CD4-positive, alpha-beta T cell treated with Interleukin-15 for 1 hour (primary cell): ENCODE measurements at regions not wholly inside any gene's neighbourhood (a gene's known extent, or its start where the extent isn't known, plus 50 kb on each side); places are given as distances from the start of the nearest gene placed in this dataset.
"Not testable (repeated sequence)": the region's sequence is repeated elsewhere in the genome, so short reads cannot be mapped to it uniquely, and the experiment has no call there.

Experiments used
- DNase-seq: peaks from one replicate; pipeline ENCODE4 v3.0.0-alpha.2; 2020

DNA sequence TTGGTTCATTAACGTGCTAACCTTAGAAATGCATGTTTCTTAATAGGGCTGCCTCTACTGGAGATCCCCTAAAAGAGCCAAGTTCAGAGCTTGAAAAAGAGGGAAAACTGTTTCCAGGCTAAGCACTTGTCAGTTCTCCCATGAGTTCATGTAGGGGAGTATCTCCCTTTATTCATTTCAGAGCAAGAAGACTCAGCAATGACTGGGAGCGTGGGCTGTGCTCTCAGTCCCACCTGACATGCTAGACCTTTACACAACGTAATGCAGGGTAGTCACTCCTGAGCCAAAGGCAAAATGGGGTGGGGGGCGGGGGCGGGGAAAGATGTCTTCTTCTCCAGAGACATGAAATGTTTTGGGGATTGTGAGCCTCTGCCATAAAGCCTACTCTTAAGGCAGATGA is 420.1 kb upstream of the MCTP2 start:
- DNase-seq: no peak

DNA sequence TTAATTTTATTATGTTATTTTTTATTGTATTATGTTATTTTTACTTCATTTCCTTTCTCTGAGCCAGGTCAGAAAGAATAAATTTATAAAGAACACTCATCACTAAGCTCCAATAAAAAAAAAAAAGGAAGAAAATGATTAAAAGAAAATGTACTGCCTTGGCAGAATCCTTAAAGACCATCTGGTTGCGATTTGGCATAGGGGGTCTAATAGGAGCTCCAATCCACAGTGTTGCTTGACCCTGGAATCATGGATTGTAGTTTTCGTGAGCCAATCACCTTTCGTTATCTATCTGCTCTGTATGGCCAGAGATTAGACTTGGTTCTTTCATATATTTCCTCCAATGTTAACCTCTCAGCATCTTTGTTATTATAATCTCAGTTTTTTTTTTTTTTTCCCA is 421.8 kb upstream of the MCTP2 start:
- DNase-seq: no peak

DNA sequence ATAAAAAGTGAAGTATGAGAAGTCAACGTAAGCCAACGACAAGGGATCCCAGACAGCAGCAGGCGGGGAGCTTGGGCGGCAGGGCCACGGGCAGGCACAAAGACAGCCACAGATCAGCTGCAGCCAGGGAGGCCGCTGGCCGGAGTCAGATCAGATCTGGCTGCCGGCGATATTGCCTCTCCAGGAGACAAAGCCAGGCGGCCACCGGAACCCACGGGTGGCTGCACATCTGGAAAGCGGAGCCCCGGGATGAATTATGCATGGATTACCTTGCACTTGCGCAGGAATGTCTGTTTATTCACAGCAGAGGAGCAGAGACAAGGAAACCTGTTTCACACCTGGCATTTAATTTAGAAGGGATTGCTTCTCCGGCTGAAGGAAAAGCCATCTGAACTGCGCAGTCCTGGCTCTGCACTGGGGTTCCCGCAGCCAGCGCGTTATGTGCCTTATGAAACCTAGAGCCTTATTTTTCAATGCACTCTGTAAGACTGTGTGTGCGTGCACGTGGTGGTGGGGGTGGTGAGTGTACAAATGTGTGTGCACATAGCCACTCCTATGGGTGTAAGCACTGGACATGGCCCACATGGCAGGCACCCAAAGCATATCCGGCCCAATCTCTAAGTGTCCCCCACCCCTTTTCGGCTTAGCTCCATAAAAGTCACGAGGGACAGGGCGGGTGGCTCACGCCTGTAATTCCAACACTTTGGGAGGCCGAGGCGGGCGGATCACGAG is 427.8 kb upstream of the MCTP2 start:
- DNase-seq: no peak

DNA sequence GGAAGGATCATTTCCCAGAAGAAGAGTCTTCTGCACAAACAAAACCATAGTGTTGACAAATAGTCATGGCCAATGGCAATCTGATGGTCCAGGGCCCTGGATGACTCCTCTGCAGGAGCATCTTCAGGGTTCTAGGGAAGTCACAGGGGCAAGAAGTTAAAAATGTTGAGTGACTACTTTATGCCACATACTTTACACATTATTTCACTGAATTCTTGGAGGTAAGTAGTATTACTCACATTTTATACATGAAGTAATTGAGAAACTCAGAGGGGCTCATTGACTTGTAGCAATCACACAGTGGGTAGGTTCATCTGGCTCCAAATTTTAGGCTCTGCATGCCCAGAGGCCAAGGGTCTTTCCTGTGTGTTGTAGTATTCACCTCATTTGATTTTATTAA is 430.2 kb upstream of the MCTP2 start:
- no peak for DNase-seq

DNA sequence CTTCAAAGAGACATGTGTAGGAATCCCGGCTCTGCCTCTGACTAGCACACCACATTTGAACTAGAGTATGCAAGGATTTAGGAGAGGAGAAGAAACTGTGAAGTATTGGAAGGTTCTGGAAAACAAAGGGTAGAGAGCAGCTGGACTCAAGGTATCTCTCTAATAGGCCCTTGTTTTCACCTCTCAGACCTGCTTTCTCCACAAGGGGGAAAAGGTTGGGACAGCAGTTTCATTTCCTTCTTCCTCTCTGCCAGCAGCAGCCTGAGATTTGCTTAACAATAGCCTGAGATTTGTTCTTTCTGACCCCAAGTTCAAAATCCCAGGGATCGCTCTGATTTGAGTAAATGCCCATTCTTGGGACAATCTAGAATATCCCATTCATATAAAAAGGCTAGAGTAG is 430.6 kb upstream of the MCTP2 start:
- no peak for DNase-seq

DNA sequence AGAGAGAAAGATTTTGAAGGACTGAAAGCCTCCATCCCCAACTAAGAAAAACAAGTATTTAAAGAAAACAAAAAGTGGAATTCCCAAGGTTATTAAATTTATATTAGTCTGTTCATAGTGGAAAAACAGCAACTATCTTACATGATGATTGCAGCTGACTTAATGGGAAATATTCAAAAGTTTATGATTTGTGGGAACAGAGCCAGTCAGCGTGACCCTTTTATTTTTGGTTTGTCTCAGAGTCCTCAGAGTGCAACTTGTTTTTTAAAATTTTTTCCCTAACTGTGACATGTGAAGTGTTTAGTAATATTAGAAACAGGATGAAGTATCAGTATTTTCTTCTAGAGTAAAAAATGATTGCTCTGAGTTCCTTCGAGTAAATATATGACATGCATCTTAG is 441.9 kb upstream of the MCTP2 start:
- DNase-seq: no peak

DNA sequence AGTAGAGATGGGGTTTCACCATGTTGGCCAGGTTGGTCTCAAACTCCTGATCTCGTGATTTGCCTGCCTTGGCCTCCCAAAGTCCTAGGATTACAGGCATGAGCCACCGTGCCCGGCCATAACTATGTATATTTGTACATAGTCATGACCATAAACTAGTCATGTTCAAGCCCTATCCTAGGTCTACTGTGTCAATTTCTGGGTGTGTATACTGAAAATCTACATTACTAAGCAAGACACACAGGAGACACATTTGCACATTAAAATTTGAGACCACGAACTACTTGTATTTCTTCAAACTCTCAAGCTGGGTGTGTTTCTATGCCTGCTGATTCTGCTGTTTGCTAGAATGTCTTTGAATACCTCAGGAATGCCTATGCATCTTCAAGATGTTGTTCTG is 451.3 kb upstream of the MCTP2 start:
- no peak for DNase-seq

DNA sequence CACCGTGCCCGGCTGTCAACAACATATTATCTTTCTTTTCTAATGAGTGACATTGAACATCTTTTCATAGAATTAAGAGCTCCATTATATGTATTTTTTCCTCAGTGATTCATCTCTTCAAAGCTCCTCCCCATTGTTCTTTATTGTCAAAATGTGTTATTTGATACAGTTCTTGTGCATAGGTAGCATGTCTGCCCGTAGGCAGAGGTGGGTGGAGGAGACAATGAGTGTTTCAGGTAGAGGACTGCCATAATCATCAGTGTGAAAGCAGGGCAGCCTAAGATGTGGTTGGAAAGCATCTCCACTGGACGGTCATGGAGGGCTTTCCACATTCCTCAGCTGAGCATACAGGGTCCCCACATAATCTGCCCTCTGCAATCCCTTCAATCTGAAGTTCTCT is 452.0 kb upstream of the MCTP2 start:
- DNase-seq: no peak

DNA sequence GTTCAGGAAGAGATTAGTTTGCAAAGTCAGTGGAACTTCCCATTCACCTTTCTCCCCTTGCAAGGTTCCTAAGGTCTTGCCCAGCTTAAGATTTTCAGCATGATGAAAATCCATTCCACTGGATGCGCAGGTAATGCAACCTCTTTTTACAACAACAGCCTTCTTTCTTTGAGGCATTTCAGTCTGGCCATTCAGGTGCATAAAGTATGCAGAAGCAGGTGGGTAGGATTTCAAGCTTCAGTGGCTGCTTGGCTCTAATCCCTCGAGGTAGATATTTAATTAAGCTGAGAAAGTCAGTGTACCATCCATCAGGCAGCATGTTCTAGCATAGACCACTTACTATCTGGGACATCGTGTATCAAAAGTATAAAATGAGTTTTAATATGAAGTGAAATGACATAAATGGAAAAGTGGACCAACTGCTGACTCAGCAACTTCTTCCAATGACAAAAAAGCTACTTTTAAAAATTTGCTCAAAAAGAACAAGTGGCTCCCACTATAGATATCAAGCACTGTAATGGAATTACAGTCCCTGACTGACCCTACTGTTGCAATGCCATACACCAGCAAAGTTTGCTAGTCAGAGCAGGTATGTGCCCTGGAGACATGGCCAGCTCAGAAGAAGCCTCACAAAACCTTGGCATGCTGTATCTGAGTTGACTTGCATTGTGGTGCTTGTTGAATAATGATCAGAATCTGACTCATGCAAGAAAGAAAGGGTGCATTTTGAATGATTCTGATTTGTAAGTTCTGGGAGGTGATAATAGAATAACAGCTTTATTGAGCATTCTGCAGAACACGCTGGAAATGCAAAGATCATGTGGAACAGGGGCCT is 459.9 kb upstream of the MCTP2 start:
- DNase-seq: no peak

DNA sequence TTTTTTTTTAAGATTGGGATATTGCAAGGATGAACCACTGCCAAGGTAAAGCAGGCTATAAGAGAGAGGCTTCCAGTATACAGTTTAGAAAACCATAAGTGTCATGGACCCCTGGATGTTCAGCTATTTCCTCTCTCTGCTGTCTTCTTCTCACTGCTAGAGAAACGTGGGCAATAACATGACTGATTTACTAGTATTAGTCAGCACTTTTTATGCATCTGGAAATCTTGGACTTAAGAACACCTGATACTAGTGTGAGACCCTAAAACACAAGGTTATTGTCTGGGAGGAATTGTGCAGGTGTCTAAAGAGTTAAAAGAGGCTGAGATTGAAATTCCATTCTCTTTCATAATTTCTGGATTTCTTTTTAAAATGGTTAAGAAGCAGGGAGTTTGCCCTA is 460.6 kb upstream of the MCTP2 start:
- DNase-seq: no peak

DNA sequence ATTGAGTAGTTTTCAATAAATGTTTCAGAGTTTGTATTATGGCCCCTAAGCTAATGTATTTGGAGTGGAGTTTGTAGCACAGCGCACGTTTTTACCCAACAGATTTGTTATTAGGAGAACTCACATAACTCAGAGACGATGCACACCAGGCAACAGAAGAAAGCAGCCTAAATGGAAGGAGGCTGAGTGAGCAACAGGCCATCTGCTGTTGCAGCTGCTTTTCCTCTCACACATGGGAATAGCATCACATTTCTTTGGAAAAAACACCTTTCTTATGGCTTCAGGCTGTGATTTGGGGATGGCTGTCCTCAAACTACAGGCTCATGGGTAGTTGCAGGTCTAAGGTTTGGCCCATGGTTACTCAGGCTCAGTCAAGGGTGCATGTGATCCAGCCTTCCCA is 469.3 kb upstream of the MCTP2 start:
- no peak for DNase-seq

DNA sequence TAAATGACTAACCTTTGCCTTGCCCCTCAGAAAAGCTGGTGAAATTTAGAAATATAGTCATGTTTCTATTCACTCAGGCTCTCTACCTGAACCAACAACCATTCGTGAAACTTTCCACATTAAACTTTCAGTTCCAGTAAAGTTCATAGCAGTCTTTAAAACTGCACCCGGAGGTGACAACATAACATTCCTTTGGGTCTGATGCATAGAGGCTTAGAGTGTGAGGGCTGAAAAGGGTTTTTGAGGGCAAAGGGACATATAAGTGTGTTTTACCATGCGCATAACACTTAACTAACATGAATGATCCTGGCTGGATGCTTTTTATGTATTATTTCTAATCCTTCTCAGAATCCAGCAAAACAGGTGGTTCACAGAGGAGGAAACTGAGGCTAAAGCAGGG is 471.7 kb upstream of the MCTP2 start:
- DNase-seq: no peak

DNA sequence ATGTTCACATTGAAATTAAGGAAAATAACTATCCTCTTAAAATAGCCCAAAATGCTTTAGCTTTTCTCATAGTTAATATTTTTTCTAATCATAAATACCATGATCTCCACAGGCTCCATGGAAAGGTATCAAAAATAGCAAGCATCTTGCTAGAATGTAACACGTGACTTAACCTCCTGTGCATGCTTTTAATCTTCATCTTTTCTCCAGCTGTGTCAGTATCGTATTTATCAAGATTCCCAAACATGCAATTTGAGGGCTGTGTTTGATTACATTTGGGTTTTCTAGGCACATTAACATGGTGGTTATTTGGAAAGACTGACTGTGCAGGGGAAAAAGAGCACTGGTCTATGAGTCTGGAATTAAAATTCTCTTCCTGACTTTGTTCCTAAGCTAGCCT is 472.5 kb upstream of the MCTP2 start:
- DNase-seq: no peak

DNA sequence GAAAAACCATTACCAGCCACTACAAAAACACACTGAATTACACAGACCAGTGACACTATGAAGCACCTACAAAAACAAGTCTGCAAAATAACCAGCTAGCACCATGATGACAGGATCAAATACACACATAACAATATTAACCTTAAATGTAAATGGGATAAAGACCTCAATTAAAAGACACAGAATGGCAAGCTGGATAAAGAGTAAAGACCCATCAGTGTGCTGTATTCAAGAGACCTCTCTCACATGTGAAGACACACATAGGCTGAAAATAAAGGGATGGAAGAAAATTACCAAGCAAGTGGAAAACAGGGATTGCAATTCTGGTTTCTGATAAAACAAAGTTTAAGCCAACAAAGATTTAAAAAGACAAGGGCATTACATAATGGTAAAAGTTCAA is 482.7 kb upstream of the MCTP2 start:
- DNase-seq: no peak

DNA sequence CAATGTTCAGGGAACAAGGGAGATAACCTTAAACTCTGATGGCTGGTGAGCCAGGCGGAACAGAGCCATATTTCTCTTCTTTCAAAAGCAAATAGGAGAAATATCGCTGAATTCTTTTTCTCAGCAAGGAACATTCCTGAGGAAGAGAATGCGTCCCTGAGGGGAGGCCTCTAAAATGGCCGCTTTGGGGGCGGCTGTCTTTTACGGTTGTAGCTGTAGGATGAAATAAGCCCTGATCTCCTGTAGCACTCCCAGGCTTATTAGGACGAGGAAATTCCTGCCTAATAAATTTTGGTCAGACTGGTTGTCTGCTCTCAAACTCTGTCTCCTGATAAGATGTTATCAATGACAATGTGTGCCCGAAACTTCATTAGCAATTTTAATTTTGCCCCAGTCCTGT is 496.4 kb upstream of the MCTP2 start:
- not testable (repeated sequence) for DNase-seq

DNA sequence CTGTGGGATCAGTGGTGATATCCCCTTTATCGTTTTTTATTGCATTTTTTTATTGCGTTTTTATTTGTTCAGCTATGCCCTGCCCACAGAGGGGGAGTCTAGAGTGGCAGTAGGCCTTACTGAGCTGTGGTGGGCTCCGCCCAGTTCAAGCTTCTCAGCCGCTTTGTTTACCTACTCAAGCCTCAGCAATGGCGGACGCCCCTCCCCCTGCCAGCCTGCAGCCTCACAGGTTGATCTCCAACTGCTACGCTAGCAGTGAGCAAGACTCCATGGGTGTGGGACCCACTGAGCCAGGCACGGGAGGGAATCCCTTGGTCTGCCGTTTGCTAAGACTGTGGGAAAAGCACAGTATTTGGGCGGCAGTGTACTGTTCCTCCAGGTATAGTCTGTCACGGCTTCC is 500.6 kb upstream of the MCTP2 start:
- DNase-seq: no peak

DNA sequence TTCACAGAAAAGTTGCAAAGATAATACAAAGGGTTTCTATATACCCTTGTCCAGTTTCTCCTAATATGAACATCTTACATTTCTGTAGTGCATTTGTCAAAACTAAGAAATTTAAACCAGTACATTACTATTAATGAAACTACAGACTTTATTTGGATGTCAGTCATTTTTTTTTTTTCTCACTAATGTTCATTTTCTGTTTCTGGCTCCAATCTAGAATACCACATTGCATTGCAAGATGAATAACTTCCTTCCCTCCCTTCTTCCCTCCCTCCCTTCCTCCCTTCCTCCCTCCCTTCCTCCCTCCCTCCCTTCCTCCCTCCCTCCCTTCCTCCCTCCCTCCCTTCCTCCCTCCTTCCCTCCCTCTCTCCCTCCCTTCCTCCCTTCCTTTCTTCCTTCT is 509.2 kb upstream of the MCTP2 start:
- no peak for DNase-seq

DNA sequence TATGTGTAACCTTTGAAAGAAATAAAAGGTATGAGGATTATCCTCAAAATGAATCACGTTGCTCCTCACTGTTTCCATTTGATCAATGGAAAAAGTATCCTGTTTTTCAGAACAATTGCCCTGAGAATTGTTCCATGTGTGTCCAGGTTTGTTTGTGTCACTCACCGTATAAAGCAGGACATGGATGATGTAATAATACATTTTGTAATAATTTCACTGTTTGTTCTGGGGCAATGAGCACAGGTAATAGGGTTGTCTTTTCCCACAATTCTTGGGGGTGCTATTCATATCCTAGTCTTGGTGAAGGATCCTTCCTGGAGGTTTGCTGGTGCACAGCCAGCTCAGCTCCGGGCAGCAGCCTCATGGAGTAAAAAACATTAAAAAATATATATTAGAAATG is 510.8 kb upstream of the MCTP2 start:
- no peak for DNase-seq

DNA sequence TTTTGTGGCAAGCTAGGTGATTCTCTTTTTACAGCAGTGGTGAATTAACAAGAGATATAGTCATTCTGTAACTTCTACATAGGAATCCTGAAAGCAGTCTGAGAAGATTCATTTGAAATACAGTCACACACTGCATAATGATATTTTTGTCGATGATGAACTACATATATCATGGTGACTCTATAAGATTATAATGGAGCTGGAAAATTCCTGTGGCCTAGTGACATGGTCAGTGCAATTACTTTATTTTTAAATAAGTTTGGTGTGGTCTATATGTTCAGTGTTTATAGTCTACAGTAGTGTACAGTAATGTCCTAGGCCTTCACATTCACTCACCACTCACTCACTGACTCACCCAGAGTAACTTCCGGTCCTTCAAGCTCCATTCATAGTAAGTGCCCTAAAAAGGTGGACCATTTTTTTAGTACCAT is 511.4 kb upstream of the MCTP2 start:
- no peak for DNase-seq

DNA sequence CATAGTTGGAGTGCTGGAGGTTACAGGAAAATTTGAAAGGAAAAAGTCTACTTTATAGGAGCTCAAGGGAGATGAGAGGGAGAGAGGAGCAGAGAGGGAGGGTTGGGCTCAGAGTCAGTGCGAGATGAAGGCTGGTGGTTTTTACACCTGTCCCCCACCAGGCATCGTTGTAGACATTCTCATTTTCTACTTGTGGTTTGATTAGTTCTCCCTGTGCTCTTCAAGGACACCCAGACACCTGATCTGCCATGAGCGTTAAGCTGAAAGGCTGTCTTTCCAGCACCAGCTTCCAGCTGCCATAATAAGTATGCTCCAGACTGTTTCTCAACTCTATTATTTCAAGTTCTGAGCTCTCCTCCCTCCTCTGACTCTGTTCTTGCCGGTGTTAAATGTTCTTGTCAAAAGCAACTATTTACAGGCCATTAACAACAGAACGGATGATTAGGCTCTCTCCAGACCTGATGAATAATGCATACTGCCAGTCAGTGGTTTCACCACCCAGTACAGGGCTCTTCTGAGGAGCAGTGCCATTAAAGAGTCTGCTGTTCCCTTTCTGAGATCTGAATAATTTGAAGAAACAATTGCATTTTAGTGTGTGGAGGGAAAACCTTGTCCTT is 514.6 kb upstream of the MCTP2 start:
- DNase-seq: no peak

DNA sequence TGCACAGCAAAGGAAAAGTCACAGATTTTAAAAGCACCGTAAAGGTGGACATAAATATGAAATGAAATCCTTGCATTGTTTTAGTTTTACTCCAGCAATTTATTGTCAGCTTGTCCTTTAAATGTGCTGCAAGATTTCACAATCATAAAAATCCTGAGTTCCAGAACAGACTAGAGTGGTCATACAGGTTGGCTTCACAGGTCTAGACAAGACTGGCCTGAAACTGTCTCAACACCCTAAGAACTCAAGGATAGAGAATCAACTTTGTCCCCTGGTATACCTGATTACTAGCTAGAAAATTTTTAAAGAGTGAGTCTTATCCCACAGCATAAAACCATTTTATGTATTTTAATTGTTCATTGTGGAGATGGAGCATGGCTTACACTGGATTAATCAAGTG is 521.7 kb upstream of the MCTP2 start:
- no peak for DNase-seq

DNA sequence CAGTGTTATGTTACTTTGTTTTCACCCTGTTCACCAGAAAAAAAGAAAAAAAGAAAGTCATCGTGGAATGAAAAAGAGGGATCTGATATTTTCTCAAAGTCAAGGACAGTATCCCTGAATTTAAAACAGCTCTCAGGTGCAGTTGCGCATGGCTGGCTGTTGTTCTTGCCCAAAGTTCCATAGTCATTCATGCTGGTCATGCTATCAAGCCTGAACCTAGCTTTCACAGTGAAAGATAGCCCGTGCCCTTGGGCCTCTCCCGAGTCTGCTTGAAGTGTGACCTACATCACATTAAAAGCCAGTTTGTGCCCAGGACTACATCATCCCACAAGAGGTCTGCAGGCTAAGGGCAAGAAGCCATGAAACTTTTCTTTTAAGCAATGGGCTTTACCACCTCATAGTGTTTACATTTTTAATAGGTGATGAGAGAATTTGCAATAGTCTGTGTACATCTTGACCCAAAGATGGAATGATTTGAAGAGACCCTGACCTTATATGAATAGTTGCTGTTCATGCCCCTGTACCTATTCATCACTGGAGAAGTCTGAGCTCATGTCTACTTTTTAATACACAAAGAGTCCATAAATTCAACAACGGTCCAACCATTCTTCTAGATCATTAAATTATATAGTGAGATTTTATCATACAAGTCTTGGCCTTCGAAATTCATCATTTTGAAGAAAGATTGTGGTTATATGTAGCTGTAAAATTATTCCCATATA is 522.5 kb upstream of the MCTP2 start:
- DNase-seq: no peak

DNA sequence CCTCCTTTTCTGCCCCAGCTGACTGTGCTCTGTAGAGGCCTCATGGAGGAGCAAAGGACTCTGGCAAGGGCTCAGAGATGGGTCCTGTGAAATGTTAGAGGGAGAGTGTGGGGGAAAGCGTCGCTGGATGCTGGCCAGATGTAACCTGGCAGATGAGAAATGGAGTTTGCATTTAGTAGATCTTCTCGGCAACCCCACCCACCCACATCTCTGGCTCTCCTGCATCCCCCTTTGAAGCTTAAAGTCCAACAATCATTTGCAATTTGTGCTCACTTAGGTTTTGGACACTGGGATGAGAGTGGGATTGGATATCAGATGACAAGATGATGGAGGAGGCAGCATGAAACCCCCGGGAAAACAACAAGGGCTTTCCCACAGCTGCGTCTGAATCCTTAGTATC is 523.6 kb upstream of the MCTP2 start:
- no peak for DNase-seq
